Ishikawa (cell line): ENCODE measurements at regions not wholly inside any gene's neighbourhood (a gene's known extent, or its start where the extent isn't known, plus 50 kb on each side); places are given as distances from the start of the nearest gene placed in this dataset.

Experiments
- CEBPB ChIP-seq: IDR thresholded peaks from 2 replicates; pipeline ENCODE4 v1.6.1; 2012
- EP300 ChIP-seq: IDR thresholded peaks from 2 replicates; pipeline ENCODE4 v1.6.1; 2012; ENCODE audit warnings: borderline replicate concordance
- MAX ChIP-seq: IDR thresholded peaks from 2 replicates; pipeline ENCODE4 v1.6.1; 2012
- RAD21 ChIP-seq: IDR thresholded peaks from 2 replicates; pipeline ENCODE4 v1.6.1; 2012; ENCODE audit warnings: low read depth
- REST ChIP-seq: IDR thresholded peaks from 2 replicates; pipeline ENCODE4 v1.6.1; 2012; ENCODE audit warnings: low read depth, mild to moderate bottlenecking
- TEAD4 ChIP-seq: IDR thresholded peaks from 2 replicates; pipeline ENCODE4 v1.6.1; 2012
- YY1 ChIP-seq: IDR thresholded peaks from 2 replicates; pipeline ENCODE4 v1.6.1; 2012; ENCODE audit warnings: low read depth

- TF ChIP-seq RAD21 (no peak), EP300 (no peak), YY1 (no peak), REST (no peak), MAX (no peak), CEBPB (no peak), TEAD4 (no peak)
Measured at GRCh38 chr1:73722055-73722454, 475.9 kb downstream of the LRRIQ3 start.
